Ovary (tissue), 7 donors: ENCODE measurements at regions not wholly inside any gene's neighbourhood (a gene's known extent, or its start where the extent isn't known, plus 50 kb on each side); places are given as distances from the start of the nearest gene placed in this dataset.

Experiments used
- DNase-seq, 5 donors: peaks; one replicate each; pipeline ENCODE4 v3.0.0-alpha.2; 2019 to 2020
- H3K27ac ChIP-seq, 2 donors: fragments of 200-600 bp; one replicate each; pipeline versions ENCODE4 v1.5.1 to v1.8.0; 2019 to 2022
- H3K27me3 ChIP-seq: fragments of 200-600 bp; one replicate; pipeline ENCODE4 v1.8.0; 2022
- H3K36me3 ChIP-seq: fragments of 200-600 bp; sonication (generic); one replicate; pipeline ENCODE4 v1.5.1; 2019
- H3K4me1 ChIP-seq: one replicate; pipeline ENCODE4 v1.8.1; 2013; ENCODE audit warnings: mild to moderate bottlenecking, moderate library complexity; ENCODE audit not compliant: insufficient read depth
- H3K4me3 ChIP-seq: fragments of 200-600 bp; sonication (generic); one replicate; pipeline ENCODE4 v1.5.1; 2017
- H3K9me3 ChIP-seq, 2 donors: fragments of 200-600 bp in 1 of 2; sonication (generic) in 1 of 2; one replicate each; pipeline versions ENCODE4 v1.5.1 to v1.8.1; 2013 to 2019; ENCODE audit warnings: mild to moderate bottlenecking in 1 of 2, moderate library complexity in 1 of 2
- EP300 ChIP-seq: sonication (generic); formaldehyde crosslinking; IDR thresholded peaks from one replicate; pipeline ENCODE4 v1.6.1; 2017; ENCODE audit warnings: antibody characterized with exemption
- POLR2A ChIP-seq: fragments of 450-650 bp; IDR thresholded peaks from one replicate; pipeline ENCODE4 v1.6.1; 2017; ENCODE audit warnings: antibody characterized with exemption, mild to moderate bottlenecking, moderate library complexity
- WGBS, 3 donors: extraction: QIAGEN DNeasy Blood & Tissue Kit in 1 of 3; methylation state at CpG; one replicate each; pipeline versions ENCODE4 v1.1.5 to v1.1.7; 2013 to 2017; 5-methylcytosine and 5-hydroxymethylcytosine counted together
- intact Hi-C, 4 donors: fragments of 100-400 bp; cut with DNase I; formaldehyde crosslinking; loops; one replicate each; pipeline versions ENCODE4 v1.11.0 to v1.15.1; 2022 to 2023
- TF ChIP-seq, protein P1 (sequence below), 3 donors: fragments of 450-650 bp in 2 of 3; fragments of 200-600 bp in 1 of 3; IDR thresholded peaks; one replicate each; pipeline versions ENCODE4 v1.5.1 to v1.8.0; 2016 to 2022; ENCODE audit warnings: antibody characterized with exemption in 3 of 3, mild to moderate bottlenecking in 1 of 3
- donor health status: DM: no; HTN: no; CAD: no; lungs with moderate emphysema.
- donor health status: DM: no; HTN: no; CAD: no.
- donor health status: Bipolar disorder and iron deficiency.
- donor health status: DM: no; HTN: no; CAD: no.
- donor health status: DM: yes; HTN: yes; CAD: no.

DNA sequence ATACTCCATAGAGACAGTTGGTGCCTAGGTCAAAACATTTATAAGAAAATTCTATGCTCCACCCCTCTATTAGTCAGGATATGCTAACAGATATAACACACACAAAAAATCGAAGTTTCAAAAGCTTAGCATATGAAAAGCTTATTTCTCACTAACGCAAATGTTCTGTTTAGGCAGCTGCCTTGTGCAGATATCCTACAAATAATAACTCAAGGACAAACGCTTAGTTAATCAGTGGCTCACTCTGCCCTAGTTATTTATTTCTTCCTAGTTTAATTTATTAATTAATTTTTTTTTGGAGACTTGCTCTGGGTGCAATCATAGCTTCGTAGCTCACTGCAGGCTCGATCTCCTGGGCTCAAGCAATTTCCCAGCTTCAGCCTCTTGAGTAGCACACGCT is 259.7 kb upstream of the GPC6 start:
- H3K4me1 ChIP-seq = no peaks in the 10 kb centered on the region
- H3K9me3 ChIP-seq = no peaks in the 10 kb centered on the region
- no peak overlapping the region for H3K4me3 ChIP-seq
- no peak overlapping the region for H3K27ac ChIP-seq
- DNase-seq = no peak
- no peaks in the 10 kb centered on the region for H3K27me3 ChIP-seq
- intact Hi-C loops = no loop called here
- H3K36me3 ChIP-seq = no peaks in the 10 kb centered on the region
- TF ChIP-seq EP300 (no peak), POLR2A (no peak)
- TF ChIP-seq, protein P1, sequence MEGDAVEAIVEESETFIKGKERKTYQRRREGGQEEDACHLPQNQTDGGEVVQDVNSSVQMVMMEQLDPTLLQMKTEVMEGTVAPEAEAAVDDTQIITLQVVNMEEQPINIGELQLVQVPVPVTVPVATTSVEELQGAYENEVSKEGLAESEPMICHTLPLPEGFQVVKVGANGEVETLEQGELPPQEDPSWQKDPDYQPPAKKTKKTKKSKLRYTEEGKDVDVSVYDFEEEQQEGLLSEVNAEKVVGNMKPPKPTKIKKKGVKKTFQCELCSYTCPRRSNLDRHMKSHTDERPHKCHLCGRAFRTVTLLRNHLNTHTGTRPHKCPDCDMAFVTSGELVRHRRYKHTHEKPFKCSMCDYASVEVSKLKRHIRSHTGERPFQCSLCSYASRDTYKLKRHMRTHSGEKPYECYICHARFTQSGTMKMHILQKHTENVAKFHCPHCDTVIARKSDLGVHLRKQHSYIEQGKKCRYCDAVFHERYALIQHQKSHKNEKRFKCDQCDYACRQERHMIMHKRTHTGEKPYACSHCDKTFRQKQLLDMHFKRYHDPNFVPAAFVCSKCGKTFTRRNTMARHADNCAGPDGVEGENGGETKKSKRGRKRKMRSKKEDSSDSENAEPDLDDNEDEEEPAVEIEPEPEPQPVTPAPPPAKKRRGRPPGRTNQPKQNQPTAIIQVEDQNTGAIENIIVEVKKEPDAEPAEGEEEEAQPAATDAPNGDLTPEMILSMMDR (IDR thresholded peaks at IDR 0.05) = no peak
- WGBS, 3 donors = 23 to 39% (median 26%) methylated on average over 6 of the region's 6 CpGs

DNA sequence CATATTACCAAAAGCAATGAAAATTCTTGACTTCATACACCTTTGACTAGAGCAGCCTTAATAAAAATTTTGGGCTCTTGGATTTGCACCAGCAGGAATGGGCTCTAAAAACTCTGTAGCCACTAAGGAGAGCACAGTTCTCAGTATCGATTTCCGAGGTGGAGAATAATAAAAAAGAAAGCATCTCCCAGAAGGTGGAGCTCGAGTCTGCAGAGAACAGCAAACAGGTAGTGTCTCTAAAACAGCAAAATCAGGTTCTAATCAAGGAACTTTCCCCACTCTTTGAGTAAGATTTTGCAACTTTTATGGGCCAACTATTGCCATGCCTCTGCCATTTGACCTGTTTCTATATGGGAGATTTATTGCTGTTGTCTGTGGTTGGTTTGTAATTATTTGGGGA is 258.7 kb upstream of the GPC6 start:
- Histone ChIP-seq H3K9me3 (no peaks in the 10 kb centered on the region), H3K27ac (no peak overlapping the region), H3K4me3 (no peak overlapping the region), H3K4me1 (no peaks in the 10 kb centered on the region), H3K36me3 (no peaks in the 10 kb centered on the region), H3K27me3 (no peaks in the 10 kb centered on the region)
- no peak for TF ChIP-seq POLR2A
- TF ChIP-seq, protein P1 (IDR thresholded peaks at IDR 0.05) = no peak
- TF ChIP-seq EP300 = no peak
- DNase-seq = no peak
- intact Hi-C loops = no loop called here
- WGBS, 3 donors = 87 to 91% (median 91%) methylated on average over 3 of the region's 3 CpGs

DNA sequence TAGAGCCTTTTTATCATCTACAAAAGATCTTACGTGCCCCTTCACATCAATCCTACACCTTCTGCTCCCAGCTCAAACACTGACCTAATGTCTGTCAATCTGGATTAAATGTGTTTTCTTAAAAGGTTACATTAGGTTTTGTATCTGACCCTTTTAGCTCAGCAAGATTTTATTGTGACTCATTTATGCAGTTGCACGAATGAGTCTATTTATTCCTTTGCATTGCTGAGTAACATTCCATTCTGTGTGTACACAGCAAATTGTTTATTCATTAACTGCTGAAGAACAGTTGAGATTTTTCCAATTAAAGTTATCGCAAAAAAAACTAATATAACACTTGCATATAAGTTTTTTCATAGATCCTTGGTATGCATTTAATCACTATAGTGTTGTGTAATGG is 253.9 kb upstream of the GPC6 start:
- Histone ChIP-seq H3K27me3 (no peaks in the 10 kb centered on the region), H3K4me3 (no peak overlapping the region), H3K4me1 (no peaks in the 10 kb centered on the region), H3K36me3 (no peaks in the 10 kb centered on the region), H3K9me3 (no peaks in the 10 kb centered on the region), H3K27ac (no peak overlapping the region)
- 74 to 93% (median 85%) methylated on average over 3 of the region's 3 CpGs for WGBS, 3 donors
- TF ChIP-seq, protein P1 (IDR thresholded peaks at IDR 0.05) = no peak
- TF ChIP-seq EP300 = no peak
- no peak for TF ChIP-seq POLR2A
- DNase-seq = no peak
- intact Hi-C loops = no loop called here

DNA sequence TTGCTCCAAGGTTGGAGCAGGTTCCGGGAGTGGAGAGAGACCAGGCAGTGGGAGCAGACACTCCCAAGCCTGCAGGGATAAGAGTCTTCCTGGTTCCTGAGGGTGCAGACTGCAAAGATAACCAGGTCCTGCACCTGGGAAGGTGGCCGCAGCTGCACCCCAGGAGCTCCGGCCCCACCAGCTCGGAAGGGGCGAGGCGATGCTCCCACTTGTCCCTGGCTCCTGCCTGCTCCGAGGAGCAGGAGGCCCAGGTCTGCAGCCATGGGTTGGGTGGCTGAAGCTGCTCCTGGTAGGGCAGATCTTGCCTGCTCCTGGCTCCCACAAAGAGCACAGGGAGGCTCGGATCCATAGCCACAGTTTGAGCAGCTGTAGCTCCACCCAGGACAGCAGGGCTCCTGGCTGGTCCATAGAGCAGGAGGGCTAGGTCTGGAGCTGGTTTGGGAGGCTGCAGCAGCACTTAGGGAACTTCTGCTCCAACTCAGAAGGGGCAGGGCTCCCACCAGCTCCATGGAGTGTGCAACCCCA is 251.6 kb upstream of the GPC6 start:
- Histone ChIP-seq H3K4me1 (no peaks in the 10 kb centered on the region), H3K4me3 (no peak overlapping the region), H3K27ac (no peak overlapping the region), H3K9me3 (no peaks in the 10 kb centered on the region), H3K36me3 (no peaks in the 10 kb centered on the region), H3K27me3 (no peaks in the 10 kb centered on the region)
- no peak for TF ChIP-seq EP300
- TF ChIP-seq, protein P1 (IDR thresholded peaks at IDR 0.05) = no peak
- no peak for TF ChIP-seq POLR2A
- DNase-seq = no peak
- WGBS, 3 donors = 91 to 100% (median 94%) methylated on average over 3 to 8 of the region's 8 CpGs
- intact Hi-C loops = no loop called here

DNA sequence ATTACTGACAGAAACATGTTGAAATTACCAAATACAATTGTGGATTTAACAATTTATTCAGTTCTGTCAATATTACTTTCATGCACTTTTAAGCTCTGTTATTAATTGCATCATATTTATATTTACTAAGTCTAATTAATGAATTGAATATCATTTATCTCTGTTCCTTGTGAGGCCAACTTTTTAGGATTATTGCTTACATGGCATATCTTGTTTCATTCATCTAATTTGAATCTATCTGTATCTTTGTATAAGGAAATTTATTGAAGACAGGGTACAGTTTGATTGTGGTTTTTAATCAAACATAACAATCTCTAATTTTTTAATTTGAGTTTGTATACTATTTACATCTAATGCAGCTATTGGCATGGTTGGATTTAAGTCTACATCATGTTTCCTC is 249.9 kb upstream of the GPC6 start:
- no peak overlapping the region for H3K27ac ChIP-seq
- intact Hi-C loops = no loop called here
- no peak overlapping the region for H3K4me3 ChIP-seq
- no peaks in the 10 kb centered on the region for H3K4me1 ChIP-seq
- H3K27me3 ChIP-seq = no peaks in the 10 kb centered on the region
- no peaks in the 10 kb centered on the region for H3K9me3 ChIP-seq
- TF ChIP-seq, protein P1 (IDR thresholded peaks at IDR 0.05) = no peak
- TF ChIP-seq EP300 = no peak
- no peak for TF ChIP-seq POLR2A
- no peaks in the 10 kb centered on the region for H3K36me3 ChIP-seq
- DNase-seq = no peak
